ENCODE measurements at regions not wholly inside any gene's neighbourhood (a gene's known extent, or its start where the extent isn't known, plus 50 kb on each side); places are given as distances from the start of the nearest gene placed in this dataset.
"Not testable (repeated sequence)": the region's sequence is repeated elsewhere in the genome, so short reads cannot be mapped to it uniquely, and the experiment has no call there.

GRCh38 chr10:46104071-46104585, 58.1 kb upstream of the MSMB start:
- Histone ChIP-seq H3K27me3 (ENCODE audit: low read length) (peaks cover 8% of the 10 kb centered on the region; the same call in 1 of the 2 replicates), H4K20me1 (ENCODE audit: low read length) (no peaks in the 10 kb centered on the region), H3K36me3 (ENCODE audit: low read depth, low read length) (no peaks in the 10 kb centered on the region), H3K79me2 (ENCODE audit: low read length) (no peaks in the 10 kb centered on the region), H3K9me3 (ENCODE audit: low read length) (no peaks in the 10 kb centered on the region), H3K9me2 (replicated peaks; ENCODE audit: low read length) (no peaks in the 10 kb centered on the region), H3K4me1 (ENCODE audit: insufficient read depth, low read length) (peaks cover 4% of the 10 kb centered on the region; the same call in 1 of the 2 replicates), H3F3A (ENCODE audit: low read length, unreplicated experiment) (no peaks in the 10 kb centered on the region), H3K4me2 (ENCODE audit: low read length) (no peak overlapping the region), H3K27ac (ENCODE audit: low read length) (no peak overlapping the region), H3K4me3 (ENCODE audit: low read length) (no peak overlapping the region), H3K9ac (ENCODE audit: low read length) (no peak overlapping the region), H2AFZ (ENCODE audit: low read length) (no peak overlapping the region)
- DNase-seq (no peak), ATAC-seq (no peak)
- no TSS peak for BruUV-seq (replicated peaks)
- intact Hi-C loops (cut with micrococcal nuclease): no loop called here
- ChIA-PET POLR2A (ENCODE audit: unreplicated experiment) (no interaction called here), CTCF (no interaction called here)
- no peak for TF ChIP-seq EZH2phosphoT487 (IDR thresholded peaks at IDR 0.05; ENCODE audit: borderline replicate concordance, low read length)
- TF ChIP-seq CTCF (conservative IDR thresholded peaks at IDR 0.05; ENCODE audit: low read depth, low read length): no peak
- no peak for TF ChIP-seq EZH2 (IDR thresholded peaks at IDR 0.05; ENCODE audit: low read length, unreplicated experiment)

GRCh38 chr10:46105416-46105815, 59.3 kb upstream of the MSMB start:
- H3K4me1 ChIP-seq (ENCODE audit: insufficient read depth, low read length); CTCF ChIA-PET; H2AFZ ChIP-seq (ENCODE audit: low read length); BruUV-seq (replicated peaks); H3F3A ChIP-seq (ENCODE audit: low read length, unreplicated experiment); H3K9me3 ChIP-seq (ENCODE audit: low read length); DNase-seq; H3K4me2 ChIP-seq (ENCODE audit: low read length); H4K20me1 ChIP-seq (ENCODE audit: low read length); intact Hi-C loops (cut with micrococcal nuclease); H3K79me2 ChIP-seq (ENCODE audit: low read length); H3K27me3 ChIP-seq (ENCODE audit: low read length); POLR2A ChIA-PET (ENCODE audit: unreplicated experiment); H3K27ac ChIP-seq (ENCODE audit: low read length); H3K9ac ChIP-seq (ENCODE audit: low read length); H3K9me2 ChIP-seq (replicated peaks; ENCODE audit: low read length); ATAC-seq; H3K4me3 ChIP-seq (ENCODE audit: low read length); H3K36me3 ChIP-seq (ENCODE audit: low read depth, low read length): not testable (repeated sequence)

- ATAC-seq: peak; percentile 6; the same call in 1 of the 2 replicates
- H3K9ac ChIP-seq (ENCODE audit: low read length); H3K9me2 ChIP-seq (replicated peaks; ENCODE audit: low read length); CTCF ChIA-PET; H3K36me3 ChIP-seq (ENCODE audit: low read depth, low read length); DNase-seq; H3F3A ChIP-seq (ENCODE audit: low read length, unreplicated experiment); H3K79me2 ChIP-seq (ENCODE audit: low read length); POLR2A ChIA-PET (ENCODE audit: unreplicated experiment); H3K27ac ChIP-seq (ENCODE audit: low read length); H3K9me3 ChIP-seq (ENCODE audit: low read length); intact Hi-C loops (cut with micrococcal nuclease); H3K4me1 ChIP-seq (ENCODE audit: insufficient read depth, low read length); H3K27me3 ChIP-seq (ENCODE audit: low read length); BruUV-seq (replicated peaks); H4K20me1 ChIP-seq (ENCODE audit: low read length): not testable (repeated sequence)
- Histone ChIP-seq H3K4me2 (ENCODE audit: low read length) (peak overlapping the region; percentile 87), H2AFZ (ENCODE audit: low read length) (peak overlapping the region; percentile 91; the same call in 1 of the 2 replicates), H3K4me3 (ENCODE audit: low read length) (peak overlapping the region; percentile 63)
These were observed 59.9 kb upstream of the MSMB start for GRCh38 chr10:46105856-46106409.

Data from PC-3 (cell line).